HG03342 (cell line): ENCODE measurements at regions not wholly inside any gene's neighbourhood (a gene's known extent, or its start where the extent isn't known, plus 50 kb on each side); places are given as distances from the start of the nearest gene placed in this dataset.

ENCODE experiments used
- ATAC-seq: cut with Tn5 transposase; IDR thresholded peaks from one replicate; pipeline ENCODE4 v1.9.1; 2021; ENCODE audit warnings: mild to moderate bottlenecking, moderate library complexity; ENCODE audit not compliant: unreplicated experiment

GRCh38 chr5:82351297-82351696, 73.1 kb upstream of the RPS23 start:
- ATAC-seq = no peak

- ATAC-seq = no peak
These were observed 71.5 kb upstream of the RPS23 start for GRCh38 chr5:82349652-82350051.

DNA sequence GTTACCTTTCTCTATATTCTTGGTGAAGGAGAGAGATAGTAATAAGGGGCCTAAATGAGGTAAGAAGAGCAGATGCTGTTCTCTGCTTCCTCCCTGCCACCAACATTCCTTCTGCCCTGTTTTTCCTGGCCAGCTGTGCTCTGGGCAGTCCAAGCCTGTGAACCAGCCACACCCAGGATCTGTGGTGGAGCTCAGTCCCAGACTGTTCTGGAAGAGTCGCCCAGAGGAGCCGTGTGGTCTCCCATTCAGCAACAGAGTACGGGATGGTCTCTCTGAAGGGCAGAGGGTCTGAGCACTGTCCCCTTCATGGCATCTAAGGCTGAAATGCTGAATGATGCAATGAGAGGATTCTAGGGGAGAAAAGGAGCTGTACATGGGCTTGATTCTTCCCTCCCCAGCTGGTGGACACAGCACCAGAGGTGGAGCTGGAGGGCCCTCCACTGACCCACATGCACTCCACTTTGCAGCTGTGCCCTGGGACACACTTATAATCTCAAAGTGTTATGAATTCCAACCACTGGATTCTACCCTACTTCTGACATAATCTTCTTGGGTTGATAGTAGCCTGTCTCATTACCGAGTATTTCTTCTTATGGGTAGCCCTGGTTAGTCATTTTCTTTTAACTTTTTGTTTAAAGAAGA, 70.8 kb upstream of the RPS23 start:
- no peak for ATAC-seq

DNA sequence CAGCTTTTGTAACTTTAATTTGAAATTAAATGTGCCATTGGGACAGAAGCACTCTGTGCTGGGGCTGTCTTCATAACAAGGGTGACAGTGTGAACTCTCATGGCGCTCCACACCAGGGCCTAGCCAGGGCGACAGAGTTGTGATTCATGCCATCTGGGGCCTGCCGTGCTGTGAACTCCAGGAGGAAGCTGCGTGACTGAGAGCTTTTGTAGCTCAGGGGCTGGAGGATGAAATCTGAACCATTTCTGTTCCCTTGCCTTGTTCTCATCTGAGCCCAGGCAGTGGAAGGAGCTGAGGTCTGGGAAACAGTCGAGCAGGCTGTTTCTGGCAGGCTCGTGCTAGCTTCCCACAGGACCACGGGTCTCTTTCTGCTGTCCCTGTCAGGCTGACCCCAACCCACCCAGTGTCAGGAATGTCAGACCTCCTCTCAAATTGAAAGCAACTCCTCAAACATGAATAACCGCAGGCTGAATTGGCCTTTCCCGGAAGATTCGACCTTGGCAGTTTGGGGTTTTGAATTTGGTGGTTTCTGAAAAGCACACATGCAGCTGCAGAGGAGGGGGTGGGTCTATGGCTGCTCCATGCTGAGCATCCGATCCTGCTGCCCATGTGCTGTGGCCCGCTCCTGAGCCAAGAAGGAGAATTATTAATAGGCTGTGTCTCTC, 69.2 kb upstream of the RPS23 start:
- ATAC-seq = no peak

- no peak for ATAC-seq
These were observed 68.4 kb upstream of the RPS23 start for GRCh38 chr5:82346399-82347165.

- no peak for ATAC-seq
These were observed 67.0 kb upstream of the RPS23 start for GRCh38 chr5:82345108-82345507.

GRCh38 chr5:82341325-82341724, 63.2 kb upstream of the RPS23 start:
- no peak for ATAC-seq

GRCh38 chr5:82340799-82341198, 62.6 kb upstream of the RPS23 start:
- no peak for ATAC-seq

- no peak for ATAC-seq
These were observed 61.6 kb upstream of the RPS23 start for GRCh38 chr5:82339792-82340191.

- ATAC-seq = no peak
These were observed 60.7 kb upstream of the RPS23 start for GRCh38 chr5:82338771-82339373.

DNA sequence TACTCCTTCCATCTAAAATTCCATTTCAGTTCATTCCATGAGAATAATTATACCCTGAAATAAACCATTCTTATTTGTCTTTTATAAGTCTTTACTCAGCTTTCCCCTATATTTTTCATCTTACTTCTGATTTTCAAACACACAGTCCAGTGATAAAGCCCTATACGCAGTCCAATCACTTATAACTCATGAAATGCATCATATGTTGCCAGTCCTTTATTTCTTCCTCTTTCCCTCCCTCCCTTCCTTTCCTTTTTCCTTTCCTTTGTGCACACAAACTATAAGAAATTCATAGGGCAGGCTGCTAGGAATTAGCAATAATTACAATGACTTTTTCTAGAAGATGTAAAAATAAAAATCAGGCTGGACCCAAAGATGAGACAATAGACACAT, 58.8 kb upstream of the RPS23 start:
- no peak for ATAC-seq

DNA sequence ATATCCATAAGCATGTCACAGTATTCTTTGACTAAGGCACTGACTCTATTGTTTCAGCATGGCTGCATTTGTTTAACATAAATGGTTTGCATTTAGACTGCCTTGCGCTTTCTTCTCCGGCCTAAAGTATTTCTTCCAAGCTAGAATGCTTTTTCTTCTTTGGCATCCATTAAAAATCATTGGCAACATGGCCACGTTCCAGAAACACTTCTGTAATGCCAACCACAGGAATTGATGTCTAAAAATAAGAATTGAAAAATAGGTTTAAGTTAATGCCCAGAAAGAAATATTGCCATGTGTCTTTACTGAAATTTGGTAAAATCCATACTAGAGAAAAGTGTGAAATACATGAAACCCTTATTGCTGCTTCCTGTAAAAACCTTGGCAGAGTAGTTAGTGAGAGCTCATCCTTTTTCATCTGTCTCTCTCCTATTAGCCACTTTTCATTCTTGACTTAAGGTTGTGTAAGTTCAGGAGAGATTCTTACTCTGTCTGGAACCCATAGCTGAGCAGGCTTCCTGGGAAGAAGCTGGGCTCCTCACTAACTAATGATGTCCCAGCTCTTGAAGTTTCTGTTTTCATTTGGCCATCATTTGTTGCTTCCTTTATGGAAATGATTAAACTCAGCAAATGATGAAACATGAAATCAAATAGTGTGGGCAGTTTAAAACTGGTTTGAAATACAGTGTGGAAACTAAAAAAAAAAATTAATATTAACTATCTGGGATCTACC, 58.2 kb upstream of the RPS23 start:
- ATAC-seq = no peak

DNA sequence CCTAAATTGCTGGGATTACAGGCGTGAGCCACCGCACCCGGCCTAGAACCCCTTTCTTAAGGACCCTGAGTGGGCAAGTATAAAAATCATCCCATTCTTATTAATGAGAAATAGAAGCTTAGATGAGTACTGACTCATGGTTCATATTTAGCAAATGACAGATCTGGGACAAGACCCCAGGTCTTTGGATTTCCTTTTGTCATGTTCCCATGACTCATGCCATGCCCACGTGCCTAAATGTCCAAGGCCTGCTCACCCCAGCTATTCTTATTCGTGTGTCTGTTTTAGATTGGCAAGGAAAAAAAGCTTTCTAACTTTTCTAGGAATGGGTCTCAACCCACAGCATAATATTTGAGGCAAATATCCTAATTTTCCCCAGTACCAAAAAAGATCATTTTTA, 57.7 kb upstream of the RPS23 start:
- ATAC-seq = no peak

DNA sequence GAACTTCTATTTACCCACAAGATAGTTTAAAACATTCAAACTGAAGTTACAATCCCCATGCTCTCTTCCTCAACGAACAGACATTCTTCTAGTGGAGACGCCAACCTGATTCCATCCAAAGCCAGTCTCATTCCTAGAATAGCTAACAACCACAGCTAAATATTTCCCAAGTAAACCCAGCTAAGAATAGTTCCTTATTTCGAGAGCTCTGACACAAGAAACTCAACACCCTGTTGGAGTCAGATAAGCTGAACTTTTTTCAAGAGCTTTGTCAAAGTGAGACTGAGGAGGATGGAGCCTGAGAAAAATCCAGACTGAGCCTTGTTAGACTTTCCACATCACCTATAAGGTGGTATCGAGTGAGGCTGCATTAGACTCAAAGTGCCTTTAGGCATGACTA, 56.7 kb upstream of the RPS23 start:
- no peak for ATAC-seq

- no peak for ATAC-seq
These were observed 56.0 kb upstream of the RPS23 start for GRCh38 chr5:82334085-82334692.

DNA sequence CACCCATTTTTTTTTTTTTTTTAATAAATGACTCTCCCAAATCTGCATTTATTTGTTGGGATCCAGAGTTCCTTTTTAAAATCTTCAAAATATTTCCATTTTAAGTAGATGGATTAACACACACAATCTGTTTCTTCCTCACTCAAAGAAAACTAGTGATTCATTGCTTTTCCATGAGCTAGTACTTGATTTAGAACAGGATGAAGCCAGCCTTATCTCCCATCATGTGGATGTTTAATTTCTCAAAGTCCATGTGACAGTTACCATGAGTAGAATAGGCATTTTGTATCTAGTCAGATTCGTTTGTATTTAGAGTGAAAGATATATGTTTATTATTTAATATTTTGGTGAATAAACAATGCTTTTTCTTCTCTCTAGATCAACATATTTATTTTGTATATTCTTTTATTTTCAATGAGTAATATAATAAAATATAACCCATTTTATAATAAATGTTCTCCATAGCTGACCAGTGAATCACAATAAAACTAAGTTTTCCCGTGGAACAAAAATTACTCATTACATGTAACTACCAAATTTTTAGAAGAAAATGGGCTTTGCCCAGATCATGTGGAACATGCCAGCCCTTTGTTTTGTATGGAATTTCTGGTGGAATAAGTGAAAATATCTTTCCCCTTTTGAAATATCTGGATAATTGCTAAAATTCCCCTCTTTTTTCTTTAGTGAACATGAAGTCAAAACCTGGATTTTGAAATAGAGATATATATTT, 54.9 kb upstream of the RPS23 start:
- no peak for ATAC-seq

DNA sequence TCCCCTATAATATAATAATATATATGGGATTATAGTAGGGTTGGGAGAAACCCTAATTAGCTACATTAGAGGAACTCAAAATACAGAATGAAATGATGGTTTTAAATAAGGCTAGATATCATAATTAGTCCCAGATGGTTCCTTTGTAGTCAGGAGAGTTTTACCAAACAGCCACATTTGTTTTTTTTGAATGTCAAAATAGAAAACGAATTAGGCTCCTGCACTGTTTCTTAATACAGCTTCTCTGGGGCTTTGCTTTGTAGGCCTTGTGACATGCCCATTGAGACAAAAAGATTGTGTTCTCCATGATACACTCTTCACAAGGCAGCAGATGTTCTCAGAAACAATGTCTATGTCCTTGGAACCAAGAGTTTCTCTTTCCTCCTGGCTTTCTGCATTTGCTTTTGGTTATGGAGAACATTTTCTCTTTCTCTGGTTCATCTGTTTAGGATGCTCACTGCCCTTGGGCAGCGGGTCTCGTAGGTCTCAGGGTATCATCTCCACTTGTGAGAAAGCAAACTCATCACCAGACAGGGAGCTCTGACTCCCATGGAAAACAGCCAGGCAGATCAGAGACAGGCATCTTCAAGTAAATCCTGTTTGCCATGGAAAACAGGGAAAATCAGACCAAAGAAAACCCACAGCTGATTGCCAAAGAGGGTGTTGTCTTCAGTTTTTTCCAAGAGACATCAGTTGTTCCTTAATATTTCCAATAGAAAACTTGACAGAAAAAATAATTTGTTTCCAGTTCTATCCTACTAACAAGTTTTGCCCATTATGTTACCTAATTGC, 54.1 kb upstream of the RPS23 start:
- no peak for ATAC-seq

GRCh38 chr5:82331557-82331956, 53.4 kb upstream of the RPS23 start:
- ATAC-seq = no peak
